GM21619 (cell line): ENCODE measurements at regions not wholly inside any gene's neighbourhood (a gene's known extent, or its start where the extent isn't known, plus 50 kb on each side); places are given as distances from the start of the nearest gene placed in this dataset.

Source experiments
- ATAC-seq: cut with Tn5 transposase; IDR thresholded peaks from one replicate; pipeline ENCODE4 v1.9.1; 2021; ENCODE audit not compliant: unreplicated experiment

- ATAC-seq: no peak
Measured at GRCh38 chr2:40783704-40784103, 331.8 kb upstream of the SLC8A1 start.

GRCh38 chr2:40786636-40787035 lies 334.7 kb upstream of the SLC8A1 start:
- ATAC-seq: no peak

GRCh38 chr2:40797120-40797519 lies 345.2 kb upstream of the SLC8A1 start:
- no peak for ATAC-seq

GRCh38 chr2:40803900-40804299 lies 352.0 kb upstream of the SLC8A1 start:
- no peak for ATAC-seq

- ATAC-seq: no peak
Measured at GRCh38 chr2:40809156-40809555, 357.3 kb upstream of the SLC8A1 start.

- no peak for ATAC-seq
Measured at GRCh38 chr2:40814616-40815015, 362.7 kb upstream of the SLC8A1 start.

- no peak for ATAC-seq
Measured at GRCh38 chr2:40820319-40820718, 368.4 kb upstream of the SLC8A1 start.

- no peak for ATAC-seq
Measured at GRCh38 chr2:40823478-40823877, 371.6 kb upstream of the SLC8A1 start.

GRCh38 chr2:40824278-40824677 lies 372.4 kb upstream of the SLC8A1 start:
- ATAC-seq: no peak

- ATAC-seq: no peak
Measured at GRCh38 chr2:40827392-40827791, 375.5 kb upstream of the SLC8A1 start.

- ATAC-seq: no peak
Measured at GRCh38 chr2:40831321-40831873, 379.5 kb upstream of the SLC8A1 start.

GRCh38 chr2:40841856-40842255 lies 390.0 kb upstream of the SLC8A1 start:
- no peak for ATAC-seq

- no peak for ATAC-seq
Measured at GRCh38 chr2:40844353-40845277, 392.7 kb upstream of the SLC8A1 start.

GRCh38 chr2:40851661-40852060 lies 399.8 kb upstream of the SLC8A1 start:
- no peak for ATAC-seq

- ATAC-seq: no peak
Measured at GRCh38 chr2:40859617-40860016, 407.7 kb upstream of the SLC8A1 start.

- ATAC-seq: no peak
Measured at GRCh38 chr2:40867829-40868228, 415.9 kb upstream of the SLC8A1 start.

GRCh38 chr2:40872580-40872979 lies 420.7 kb upstream of the SLC8A1 start:
- no peak for ATAC-seq

GRCh38 chr2:40874380-40874779 lies 422.5 kb upstream of the SLC8A1 start:
- ATAC-seq: no peak

- no peak for ATAC-seq
Measured at GRCh38 chr2:40877734-40878288, 425.9 kb upstream of the SLC8A1 start.

- no peak for ATAC-seq
Measured at GRCh38 chr2:40879305-40879704, 427.4 kb upstream of the SLC8A1 start.

- no peak for ATAC-seq
Measured at GRCh38 chr2:40886100-40886499, 434.2 kb upstream of the SLC8A1 start.

GRCh38 chr2:40886655-40887054 lies 434.8 kb upstream of the SLC8A1 start:
- no peak for ATAC-seq
